HEK293 (cell line): ENCODE measurements at regions not wholly inside any gene's neighbourhood (a gene's known extent, or its start where the extent isn't known, plus 50 kb on each side); places are given as distances from the start of the nearest gene placed in this dataset.

Experiments
- CTCF ChIA-PET: fragments of 350-600 bp; formaldehyde crosslinking; extraction: SDS; loops from one replicate; lab custom pipeline; 2021; ENCODE audit warnings: antibody characterized with exemption; lab: Yijun Ruan, JAX
- POLR2A ChIA-PET: fragments of 300-600 bp; formaldehyde crosslinking; extraction: SDS; loops from one replicate; lab custom pipeline; 2020; ENCODE audit warnings: antibody characterized with exemption, inconsistent platforms; lab: Yijun Ruan, JAX
- H3K27ac ChIP-seq: fragments of 200-500 bp; sonication (Bioruptor generic); 2 replicates; pipeline ENCODE4 v1.5.1; 2014; ENCODE audit warnings: low read depth, low read length, control low read depth, inconsistent platforms; ENCODE audit errors: extremely low read depth
- H3K36me3 ChIP-seq, 2 experiments: fragments of 200-500 bp in 1 of 2; sonication (Bioruptor generic) in 1 of 2; 1 replicate in 1 of 2; 2 replicates in 1 of 2; pipeline ENCODE4 v1.5.1; 2014 to 2017; ENCODE audit warnings: inconsistent platforms in 2 of 2, low read length in 2 of 2; ENCODE audit not compliant: control insufficient read depth in 2 of 2, insufficient read depth in 1 of 2
- H3K4me1 ChIP-seq: fragments of 200-500 bp; sonication (Bioruptor generic); 2 replicates; pipeline ENCODE4 v1.5.1; 2014; ENCODE audit warnings: mild to moderate bottlenecking, low read length, inconsistent platforms; ENCODE audit not compliant: control insufficient read depth, insufficient read depth
- H3K4me3 ChIP-seq: 2 replicates; pipeline ENCODE4 v1.5.1; 2011; ENCODE audit warnings: low read depth, mild to moderate bottlenecking, control low read depth, low read length, moderate library complexity
- H3K9me3 ChIP-seq: fragments of 200-500 bp; sonication (Bioruptor generic); 2 replicates; pipeline ENCODE4 v1.5.1; 2014; ENCODE audit warnings: low read depth, low read length, inconsistent platforms; ENCODE audit not compliant: control insufficient read depth, insufficient read depth
- GFI1B ChIP-seq: fragments of 450-650 bp; formaldehyde crosslinking; IDR thresholded peaks from 2 replicates; pipeline ENCODE4 v1.5.1; 2016; ENCODE audit warnings: missing biosample characterization, missing genetic modification characterization
- MZF1 ChIP-seq: fragments of 450-650 bp; formaldehyde crosslinking; IDR thresholded peaks from 2 replicates; pipeline ENCODE4 v1.5.1; 2017; ENCODE audit warnings: missing biosample characterization, missing genetic modification characterization, borderline replicate concordance
- PRDM4 ChIP-seq: fragments of 450-650 bp; formaldehyde crosslinking; IDR thresholded peaks from 2 replicates; pipeline ENCODE4 v1.5.1; 2017; ENCODE audit warnings: missing biosample characterization, missing genetic modification characterization
- SP2 ChIP-seq: fragments of 450-650 bp; formaldehyde crosslinking; IDR thresholded peaks from 2 replicates; pipeline ENCODE4 v1.5.1; 2016; ENCODE audit warnings: missing biosample characterization, missing genetic modification characterization
- TRIM28 ChIP-seq: IDR thresholded peaks from 2 replicates; pipeline ENCODE4 v1.6.1; 2011; ENCODE audit warnings: low read length, control low read depth, borderline replicate concordance
- ZNF133 ChIP-seq: fragments of 450-650 bp; formaldehyde crosslinking; IDR thresholded peaks from 2 replicates; pipeline ENCODE4 v1.5.1; 2016; ENCODE audit warnings: missing biosample characterization, missing genetic modification characterization
- ZNF138 ChIP-seq: fragments of 450-650 bp; formaldehyde crosslinking; IDR thresholded peaks from 2 replicates; pipeline ENCODE4 v1.5.1; 2016; ENCODE audit warnings: missing biosample characterization, missing genetic modification characterization, borderline replicate concordance
- ZNF184 ChIP-seq: fragments of 450-650 bp; IDR thresholded peaks from 2 replicates; pipeline ENCODE4 v1.5.1; 2018; ENCODE audit warnings: missing biosample characterization, mild to moderate bottlenecking, missing genetic modification characterization
- ZNF202 ChIP-seq: fragments of 450-650 bp; formaldehyde crosslinking; IDR thresholded peaks from 2 replicates; pipeline ENCODE4 v1.5.1; 2016; ENCODE audit warnings: missing biosample characterization, missing genetic modification characterization, borderline replicate concordance
- ZNF274 ChIP-seq, 2 experiments: fragments of 200-500 bp in 1 of 2; fragments of 450-650 bp in 1 of 2; sonication (Bioruptor generic) in 1 of 2; formaldehyde crosslinking in 1 of 2; IDR thresholded peaks; 2 replicates each; pipeline versions ENCODE4 v1.5.1 to v1.6.1; 2014 to 2016; ENCODE audit warnings: borderline replicate concordance in 1 of 2, inconsistent platforms in 1 of 2, low read length in 1 of 2, missing biosample characterization in 1 of 2, missing genetic modification characterization in 1 of 2
- ZNF416 ChIP-seq: fragments of 450-650 bp; formaldehyde crosslinking; IDR thresholded peaks from 2 replicates; pipeline ENCODE4 v1.5.1; 2016; ENCODE audit warnings: missing biosample characterization, missing genetic modification characterization
- ZNF514 ChIP-seq: fragments of 450-650 bp; formaldehyde crosslinking; IDR thresholded peaks from 2 replicates; pipeline ENCODE4 v1.5.1; 2016; ENCODE audit warnings: missing biosample characterization, missing genetic modification characterization
- ZNF624 ChIP-seq: fragments of 450-650 bp; formaldehyde crosslinking; IDR thresholded peaks from 2 replicates; pipeline ENCODE4 v1.5.1; 2017; ENCODE audit warnings: missing biosample characterization, missing genetic modification characterization
- ZNF777 ChIP-seq: fragments of 450-650 bp; formaldehyde crosslinking; IDR thresholded peaks from 2 replicates; pipeline ENCODE4 v1.5.1; 2017; ENCODE audit warnings: missing biosample characterization, missing genetic modification characterization, borderline replicate concordance

DNA sequence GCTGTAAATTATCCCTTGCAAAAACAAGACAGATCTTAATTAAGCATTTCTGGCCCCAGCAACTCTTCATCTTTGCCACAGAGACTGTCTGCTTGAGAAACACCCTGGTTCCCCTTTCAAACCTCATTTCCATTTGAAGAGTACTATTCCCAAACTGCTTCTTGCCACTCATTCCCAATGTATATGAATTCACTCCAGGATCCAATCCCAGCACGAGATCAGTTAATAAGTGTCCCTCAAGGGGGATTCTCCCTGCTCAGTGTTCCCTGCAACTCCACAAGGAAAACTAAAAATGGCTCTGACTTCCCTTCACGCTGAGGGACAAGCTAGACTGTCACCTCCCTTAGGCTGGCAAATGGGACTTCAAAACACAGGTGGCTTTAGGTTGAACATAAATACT lies 173.2 kb downstream of the SIPA1L2 start:
- Histone ChIP-seq H3K36me3 (no peaks in the 10 kb centered on the region; a peak in 1 of 3 replicates), H3K27ac (no peak overlapping the region), H3K4me3 (no peak overlapping the region), H3K4me1 (no peaks in the 10 kb centered on the region), H3K9me3 (no peaks in the 10 kb centered on the region)
- TF ChIP-seq MZF1 (tag by site-specific recombination) = peak; percentile 67; the same call in 1 of the 2 replicates
- TF ChIP-seq ZNF514 (tag by site-specific recombination) = no peak
- ChIA-PET CTCF (no interaction called here), POLR2A (no interaction called here)

DNA sequence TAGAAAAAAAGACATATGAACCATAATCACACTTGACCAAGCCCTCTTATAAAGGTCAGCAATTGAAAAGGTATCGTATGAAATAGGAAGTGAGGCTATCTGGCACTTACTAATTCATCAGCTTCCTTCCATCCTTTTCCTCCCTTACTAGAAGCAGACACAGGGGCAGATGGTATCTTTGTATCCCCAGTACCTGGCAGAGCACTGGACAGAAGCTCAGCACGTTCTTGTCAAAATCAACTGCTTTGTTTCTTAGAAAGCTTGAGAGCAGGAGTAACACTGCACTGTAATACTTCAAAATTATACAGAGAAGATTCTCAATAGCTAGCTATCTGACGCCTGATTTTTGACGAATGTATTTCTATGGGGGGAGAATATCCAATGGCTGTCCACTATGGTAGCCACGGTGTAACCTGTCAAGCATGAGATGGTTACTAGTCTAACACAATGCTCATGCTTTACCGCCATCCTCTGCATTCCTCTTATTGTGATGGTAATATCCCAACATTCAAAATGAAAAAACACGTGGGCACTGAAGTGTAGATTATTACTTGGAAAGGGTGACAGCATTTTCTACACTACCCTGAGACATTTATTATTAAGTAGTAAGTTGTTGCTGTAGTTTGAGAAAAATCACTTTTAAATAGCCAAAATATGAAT lies 175.6 kb downstream of the SIPA1L2 start:
- TF ChIP-seq ZNF624 (tag by site-specific recombination) = no peak
- H3K36me3 ChIP-seq = no peaks in the 10 kb centered on the region; a peak in 1 of 3 replicates
- H3K27ac ChIP-seq = no peak overlapping the region
- no peaks in the 10 kb centered on the region for H3K9me3 ChIP-seq
- CTCF ChIA-PET = interaction anchor here (0.8 to 1.3 kb wide), 3 partner anchors 11 to 25 kb away, joined by 3 read pairs; no protein-coding TSS in a partner anchor
- POLR2A ChIA-PET = no interaction called here
- H3K4me3 ChIP-seq = no peak overlapping the region
- H3K4me1 ChIP-seq = no peaks in the 10 kb centered on the region

GRCh38 chr1:232452736-232453440 lies 177.0 kb downstream of the SIPA1L2 start:
- TF ChIP-seq ZNF777 (tag by site-specific recombination) = no peak
- no peak for TF ChIP-seq ZNF133 (tag by site-specific recombination)
- no peak for TF ChIP-seq ZNF138 (tag by site-specific recombination)
- TF ChIP-seq ZNF184 (tag by site-specific recombination) = no peak
- no peak for TF ChIP-seq ZNF274 (IDR thresholded peaks at IDR 0.05; ENCODE audit: low read length)
- no peak for TF ChIP-seq ZNF274 (tag by site-specific recombination; IDR thresholded peaks at IDR 0.05; ENCODE audit: borderline replicate concordance)
- TF ChIP-seq GFI1B (tag by site-specific recombination) = no peak
- no peak for TF ChIP-seq ZNF416 (tag by site-specific recombination)
- no peak for TF ChIP-seq ZNF202
- no peak for TF ChIP-seq TRIM28
- TF ChIP-seq MZF1 (tag by site-specific recombination) = no peak
- TF ChIP-seq PRDM4 (tag by site-specific recombination) = no peak
- TF ChIP-seq SP2 (tag by site-specific recombination) = no peak
- TF ChIP-seq, all 188 proteins: peak for 0
- POLR2A ChIA-PET = interaction anchor here (0.6 kb wide), 1 partner anchor 823 kb away, joined by 4 read pairs; no protein-coding TSS in a partner anchor
- Histone ChIP-seq H3K27ac (no peak overlapping the region), H3K4me3 (no peak overlapping the region), H3K4me1 (no peaks in the 10 kb centered on the region), H3K9me3 (no peaks in the 10 kb centered on the region), H3K36me3 (no peaks in the 10 kb centered on the region; a peak in 1 of 3 replicates)
- CTCF ChIA-PET = interaction anchor here (0.6 to 1.5 kb wide), 3 partner anchors 27 to 193 kb away, joined by 3 read pairs; no protein-coding TSS in a partner anchor
